ENCODE measurements at regions not wholly inside any gene's neighbourhood (a gene's known extent, or its start where the extent isn't known, plus 50 kb on each side); places are given as distances from the start of the nearest gene placed in this dataset.

- Histone ChIP-seq H3K27me3 (ENCODE audit: insufficient read depth, low read depth, low read length) (no peaks in the 10 kb centered on the region), H3K4me3 (ENCODE audit: low read length) (no peak overlapping the region), H3K36me3 (ENCODE audit: insufficient read depth, low read length) (no peaks in the 10 kb centered on the region), H4K20me1 (ENCODE audit: insufficient read depth) (no peaks in the 10 kb centered on the region), H3K9me3 (ENCODE audit: low read length) (no peaks in the 10 kb centered on the region), H3K4me2 (ENCODE audit: low read length) (no peak overlapping the region), H3K27ac (ENCODE audit: low read length) (no peak overlapping the region), H3K9me2 (ENCODE audit: insufficient read depth, low read length) (no peaks in the 10 kb centered on the region), H3K9ac (ENCODE audit: low read length) (no peak overlapping the region), H3K79me2 (replicated peaks; ENCODE audit: insufficient read depth, low read length) (no peaks in the 10 kb centered on the region), H2AFZ (ENCODE audit: low read depth, low read length) (no peak overlapping the region), H3F3A (ENCODE audit: insufficient read depth, low read length, poor library complexity, severe bottlenecking) (no peaks in the 10 kb centered on the region)
- TF ChIP-seq EP300 (conservative IDR thresholded peaks at IDR 0.05; ENCODE audit: poor library complexity, severe bottlenecking) (no peak), MXI1 (conservative IDR thresholded peaks at IDR 0.05; ENCODE audit: poor library complexity, severe bottlenecking) (no peak), RAD21 (conservative IDR thresholded peaks at IDR 0.05) (no peak), CTCF (IDR thresholded peaks at IDR 0.05; ENCODE audit: poor library complexity, severe bottlenecking) (no peak), SMC3 (conservative IDR thresholded peaks at IDR 0.05; ENCODE audit: poor library complexity) (no peak)
Measured at GRCh38 chr10:30781670-30782121, 152.1 kb upstream of the LYZL2 start.

- Histone ChIP-seq H4K20me1 (ENCODE audit: insufficient read depth) (no peaks in the 10 kb centered on the region), H3K4me3 (ENCODE audit: low read length) (no peak overlapping the region), H3K79me2 (replicated peaks; ENCODE audit: insufficient read depth, low read length) (no peaks in the 10 kb centered on the region), H3K4me2 (ENCODE audit: low read length) (no peak overlapping the region), H3K9me3 (ENCODE audit: low read length) (no peaks in the 10 kb centered on the region), H3K36me3 (ENCODE audit: insufficient read depth, low read length) (no peaks in the 10 kb centered on the region), H3K27me3 (ENCODE audit: insufficient read depth, low read depth, low read length) (no peaks in the 10 kb centered on the region), H3K9me2 (ENCODE audit: insufficient read depth, low read length) (no peaks in the 10 kb centered on the region), H3K9ac (ENCODE audit: low read length) (no peak overlapping the region), H3K27ac (ENCODE audit: low read length) (no peak overlapping the region), H2AFZ (ENCODE audit: low read depth, low read length) (no peak overlapping the region), H3F3A (ENCODE audit: insufficient read depth, low read length, poor library complexity, severe bottlenecking) (no peaks in the 10 kb centered on the region)
- TF ChIP-seq POLR2AphosphoS5 (IDR thresholded peaks at IDR 0.05), result no peak
- no peak for TF ChIP-seq MXI1 (conservative IDR thresholded peaks at IDR 0.05; ENCODE audit: poor library complexity, severe bottlenecking)
- TF ChIP-seq RAD21 (conservative IDR thresholded peaks at IDR 0.05), result no peak
- TF ChIP-seq EZH2 (IDR thresholded peaks at IDR 0.05; ENCODE audit: borderline replicate concordance, insufficient read depth, low read length, poor library complexity, severe bottlenecking), result no peak
- no peak for TF ChIP-seq SMC3 (conservative IDR thresholded peaks at IDR 0.05; ENCODE audit: poor library complexity)
- no peak for TF ChIP-seq EP300 (conservative IDR thresholded peaks at IDR 0.05; ENCODE audit: poor library complexity, severe bottlenecking)
- no peak for TF ChIP-seq REST (IDR thresholded peaks at IDR 0.05; ENCODE audit: borderline replicate concordance)
- TF ChIP-seq CTCF (IDR thresholded peaks at IDR 0.05; ENCODE audit: poor library complexity, severe bottlenecking), result no peak
- TF ChIP-seq TAF1 (IDR thresholded peaks at IDR 0.05; ENCODE audit: low read depth), result no peak
Measured at GRCh38 chr10:30778769-30779168, 149.2 kb upstream of the LYZL2 start.
